Umbilical cord (tissue), 1 donor: ENCODE measurements at regions not wholly inside any gene's neighbourhood (a gene's known extent, or its start where the extent isn't known, plus 50 kb on each side); places are given as distances from the start of the nearest gene placed in this dataset.

Experiments
- DNase-seq: peaks from one replicate; pipeline ENCODE4 v3.0.0-alpha.2; 2015; ENCODE audit warnings: low spot score

- no peak for DNase-seq
These were observed 75.3 kb upstream of the PUDP start for GRCh38 chrX:7223271-7223670.

GRCh38 chrX:7220121-7220520 is 72.2 kb upstream of the PUDP start:
- no peak for DNase-seq

GRCh38 chrX:7219153-7219705 is 71.3 kb upstream of the PUDP start:
- DNase-seq, result peak; percentile 2

GRCh38 chrX:7218321-7219152 is 70.6 kb upstream of the PUDP start:
- no peak for DNase-seq

- DNase-seq, result no peak
These were observed 69.1 kb upstream of the PUDP start for GRCh38 chrX:7216981-7217587.

- DNase-seq, result no peak
These were observed 67.9 kb upstream of the PUDP start for GRCh38 chrX:7215842-7216241.

- DNase-seq, result no peak
These were observed 66.3 kb upstream of the PUDP start for GRCh38 chrX:7214251-7214650.

GRCh38 chrX:7205037-7205577 is 57.2 kb upstream of the PUDP start:
- no peak for DNase-seq

GRCh38 chrX:7204619-7205018 is 56.7 kb upstream of the PUDP start:
- no peak for DNase-seq

- no peak for DNase-seq
These were observed 54.3 kb upstream of the PUDP start for GRCh38 chrX:7202206-7202605.

GRCh38 chrX:7201496-7201895 is 53.5 kb upstream of the PUDP start:
- DNase-seq, result no peak

GRCh38 chrX:7198499-7198898 is 50.5 kb upstream of the PUDP start:
- no peak for DNase-seq
